Adipose tissue (tissue), 3 donors: ENCODE measurements at regions not wholly inside any gene's neighbourhood (a gene's known extent, or its start where the extent isn't known, plus 50 kb on each side); places are given as distances from the start of the nearest gene placed in this dataset.

ENCODE experiments used
- H3K27ac ChIP-seq: one replicate; pipeline ENCODE4 v1.5.1; 2013; ENCODE audit warnings: low read depth, low read length
- WGBS, 3 donors: extraction: QIAGEN DNeasy Blood & Tissue Kit; methylation state at CpG; one replicate each; pipeline ENCODE4 v1.1.7; 2013; 5-methylcytosine and 5-hydroxymethylcytosine counted together
- donor health status: healthy with polysubstance abuse.
- donor health status: Bipolar disorder and iron deficiency.
- donor health status: healthy.

DNA sequence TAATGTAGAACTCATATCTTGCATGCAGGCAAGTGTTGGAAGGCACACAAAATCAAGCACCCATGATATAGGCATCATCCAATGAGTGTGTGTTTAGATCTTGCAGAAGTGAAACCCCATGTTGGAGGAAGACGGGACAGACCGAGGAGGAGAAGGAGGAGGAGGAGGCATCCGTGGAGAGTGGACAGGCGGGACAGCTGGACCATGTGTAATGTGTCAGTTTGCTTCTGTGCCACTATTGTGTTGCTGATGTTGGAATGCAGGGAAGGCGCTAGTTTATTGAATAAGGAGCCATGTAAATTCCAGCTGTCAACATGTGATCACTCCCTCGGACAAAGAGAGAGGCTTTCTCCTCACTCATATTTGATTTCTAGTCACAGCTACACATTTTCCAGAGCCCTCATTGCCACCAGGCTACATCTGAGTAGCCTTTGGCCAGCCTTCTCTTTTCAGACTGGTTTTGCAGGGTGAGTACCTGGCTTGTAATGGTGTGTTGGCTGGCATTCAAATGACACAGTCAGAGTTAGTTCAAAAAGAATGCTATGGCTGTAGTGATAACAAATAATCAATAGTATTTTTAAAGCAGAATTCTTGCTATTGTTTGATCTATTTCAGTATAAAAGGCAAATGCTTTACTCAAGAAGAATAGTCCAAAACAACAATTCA lies 1037.6 kb upstream of the NR2F2 start:
- no peak overlapping the region for H3K27ac ChIP-seq

GRCh38 chr15:95293456-95294031 lies 1037.0 kb upstream of the NR2F2 start:
- WGBS, 3 donors: 68 to 83% (median 76%) methylated on average over 6 of the region's 6 CpGs
- no peak overlapping the region for H3K27ac ChIP-seq

More for the DNA sequence above, 1037.6 kb upstream of the NR2F2 start:
- WGBS, 3 donors: 49 to 72% (median 71%) methylated on average over 6 of the region's 6 CpGs

GRCh38 chr15:95295363-95295762 lies 1035.1 kb upstream of the NR2F2 start:
- 76 to 78% (median 77%) methylated on average over 9 of the region's 9 CpGs for WGBS, 3 donors
- H3K27ac ChIP-seq: no peak overlapping the region

DNA sequence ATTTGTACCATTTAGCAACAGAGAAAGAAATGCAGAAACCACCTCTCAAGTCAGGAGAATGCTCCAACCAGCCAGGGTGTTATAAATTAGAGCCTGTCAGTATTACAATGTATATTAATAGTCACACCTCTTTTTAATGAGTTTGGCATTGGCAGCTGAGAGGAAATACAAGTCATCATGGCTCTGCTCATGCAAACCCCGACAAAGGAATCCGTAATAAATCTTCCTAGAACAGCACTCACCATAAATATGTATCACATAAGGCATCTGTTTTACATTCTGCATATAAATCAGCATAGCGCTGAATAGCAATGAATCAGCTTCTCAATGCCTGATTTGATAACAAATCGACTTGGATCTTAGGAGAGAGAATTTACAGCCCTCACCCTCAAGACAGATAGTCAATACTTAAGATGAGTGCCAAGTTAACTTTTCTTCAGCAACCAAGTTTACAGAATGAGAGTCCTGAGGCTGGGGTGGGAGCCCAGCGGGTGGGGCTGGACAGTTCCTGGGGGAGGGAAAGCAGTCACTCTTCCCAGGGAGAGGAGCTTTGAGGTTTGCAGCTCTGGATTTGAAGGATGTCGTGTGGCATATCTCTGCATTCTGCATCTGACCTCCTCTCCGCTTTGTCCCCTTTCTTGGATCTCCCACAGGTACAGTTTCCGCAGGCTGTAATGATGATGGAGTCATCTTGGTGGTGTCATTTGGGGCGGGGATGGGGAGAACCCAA lies 1034.4 kb upstream of the NR2F2 start:
- WGBS, 3 donors: 41 to 56% (median 53%) methylated on average over 9 of the region's 9 CpGs
- no peak overlapping the region for H3K27ac ChIP-seq

DNA sequence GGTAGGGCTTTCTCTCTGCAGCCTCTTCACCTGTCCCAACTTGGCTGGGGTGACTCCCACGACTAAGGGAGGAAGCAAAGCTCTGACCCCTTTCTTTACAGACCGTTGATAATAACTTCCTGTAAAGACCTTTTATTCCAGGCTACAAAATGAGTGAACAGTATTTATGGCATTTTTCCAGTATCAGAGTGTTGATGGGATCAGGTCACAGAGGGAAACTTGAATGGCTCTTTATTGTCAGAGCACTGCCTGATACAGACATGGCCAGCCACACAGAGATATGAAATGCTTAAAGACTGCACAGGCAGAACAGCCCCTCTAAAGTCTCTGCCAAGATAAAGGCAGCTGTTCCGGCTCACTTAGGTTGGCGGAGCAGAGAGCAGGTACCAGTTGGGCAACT lies 1033.9 kb upstream of the NR2F2 start:
- WGBS, 3 donors: 32 to 48% (median 33%) methylated on average over 4 of the region's 4 CpGs
- no peak overlapping the region for H3K27ac ChIP-seq

GRCh38 chr15:95298729-95299128 lies 1031.8 kb upstream of the NR2F2 start:
- no peak overlapping the region for H3K27ac ChIP-seq
- WGBS, 3 donors: 59 to 85% (median 64%) methylated on average over 4 of the region's 4 CpGs

- H3K27ac ChIP-seq: no peak overlapping the region
- 58 to 69% (median 66%) methylated on average over 4 of the region's 4 CpGs for WGBS, 3 donors
These were observed 1029.5 kb upstream of the NR2F2 start for GRCh38 chr15:95300958-95301357.

DNA sequence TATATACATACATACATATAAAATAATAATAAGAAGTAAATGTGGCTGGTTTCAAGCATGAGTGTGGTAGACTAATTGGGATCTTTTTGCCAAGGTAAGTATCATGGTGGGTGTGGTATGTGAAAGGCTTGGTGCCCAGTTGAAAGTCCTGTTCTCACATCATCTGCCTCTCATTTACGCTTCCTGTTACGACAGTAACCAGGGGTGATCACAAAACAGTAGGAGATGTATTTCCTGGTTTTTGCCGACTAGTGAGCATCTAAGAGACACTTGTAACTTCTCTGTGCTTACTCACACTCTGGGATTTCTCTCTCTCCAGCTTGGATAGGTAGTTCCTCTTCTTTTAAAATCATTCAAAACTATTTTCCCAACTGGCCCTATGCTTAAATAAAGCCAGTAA lies 1028.3 kb upstream of the NR2F2 start:
- WGBS, 3 donors: 40 to 70% (median 47%) methylated on average over 3 of the region's 3 CpGs
- H3K27ac ChIP-seq: no peak overlapping the region

- no peak overlapping the region for H3K27ac ChIP-seq
- 54 to 67% (median 57%) methylated on average over 6 of the region's 6 CpGs for WGBS, 3 donors
These were observed 1027.7 kb upstream of the NR2F2 start for GRCh38 chr15:95302809-95303208.

- no peak overlapping the region for H3K27ac ChIP-seq
- 61 to 86% (median 75%) methylated on average over 4 of the region's 4 CpGs for WGBS, 3 donors
These were observed 1026.8 kb upstream of the NR2F2 start for GRCh38 chr15:95303713-95304112.

DNA sequence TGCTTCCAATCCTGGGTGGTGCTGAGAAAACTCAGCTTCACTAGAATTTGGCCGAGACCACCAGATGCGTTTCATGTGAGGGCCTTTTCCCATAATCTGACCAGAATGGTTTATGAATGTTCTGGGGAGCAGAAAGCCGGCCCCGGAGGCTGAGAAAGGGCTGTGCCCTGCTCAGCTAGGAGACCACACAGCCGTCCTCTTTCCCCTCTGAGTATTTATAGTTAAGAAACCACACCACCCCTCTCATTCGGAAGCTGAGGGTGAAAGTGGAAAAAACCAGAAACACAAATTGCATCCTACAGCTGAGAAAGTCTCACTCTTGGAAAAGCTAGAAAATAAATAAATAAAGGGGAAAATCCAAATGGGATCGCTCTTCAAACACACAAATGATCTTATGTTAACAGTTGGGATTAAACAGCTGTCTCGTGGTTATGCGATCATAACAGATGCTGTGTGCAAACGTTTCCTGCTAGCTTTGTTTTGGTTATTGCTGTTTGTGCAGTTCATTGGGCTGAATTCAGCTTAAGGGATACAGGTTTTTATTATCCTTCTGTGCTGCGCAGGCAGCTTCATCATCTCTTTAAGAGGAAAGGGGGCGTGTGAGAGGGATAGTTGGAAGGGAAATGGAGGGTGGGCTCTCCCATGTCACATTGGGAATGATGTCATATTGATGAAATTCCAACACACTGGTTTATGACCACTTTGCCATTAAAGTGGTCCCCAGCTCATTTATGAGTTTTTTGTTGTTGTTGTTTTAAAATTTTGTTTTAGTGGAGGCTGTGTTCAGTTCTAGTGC lies 1026.2 kb upstream of the NR2F2 start:
- 20 to 51% (median 22%) methylated on average over 12 of the region's 12 CpGs for WGBS, 3 donors
- no peak overlapping the region for H3K27ac ChIP-seq

DNA sequence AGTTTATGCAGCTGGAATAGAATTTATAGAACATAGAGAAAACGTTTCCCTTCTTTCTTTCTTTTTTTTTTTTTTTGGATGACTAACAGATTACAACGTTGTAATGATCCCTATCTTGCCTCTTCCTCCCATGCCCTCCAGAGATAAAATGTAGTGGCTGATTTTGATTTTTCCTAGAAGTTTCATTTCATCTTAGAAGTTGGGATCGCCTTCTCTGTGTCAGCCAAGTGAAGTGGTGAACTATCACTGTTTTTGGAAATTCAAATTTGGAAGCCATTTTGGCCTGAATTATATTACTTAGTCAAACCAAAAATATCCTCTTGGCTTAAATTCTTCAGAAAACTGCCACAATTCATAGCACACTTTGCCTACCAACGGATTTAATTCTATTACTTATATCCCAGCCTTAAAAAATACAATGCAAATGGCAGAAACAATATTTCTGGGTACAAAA lies 1025.5 kb upstream of the NR2F2 start:
- 33 to 50% (median 35%) methylated on average over 4 of the region's 4 CpGs for WGBS, 3 donors

DNA sequence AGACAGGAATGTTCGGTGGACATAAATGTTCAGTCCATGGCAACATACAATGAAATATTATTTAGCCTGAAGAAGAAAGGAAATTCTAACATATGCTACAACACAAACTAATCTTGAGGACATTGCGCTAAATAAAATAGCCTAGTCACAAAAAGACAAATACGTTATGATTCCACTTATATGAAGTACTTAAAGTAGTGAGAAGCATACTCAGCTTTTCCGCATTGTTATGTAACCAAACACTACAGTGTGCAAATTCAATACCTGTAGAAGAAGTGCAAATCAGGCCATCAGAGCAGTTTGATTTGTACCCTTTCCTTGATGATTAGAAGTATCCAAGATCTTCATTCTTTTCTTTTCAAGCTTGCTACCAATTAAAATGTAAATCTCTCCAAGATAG lies 1023.4 kb upstream of the NR2F2 start:
- WGBS, 3 donors: 94 to 99% (median 96%) methylated on average over 4 of the region's 4 CpGs
- no peak overlapping the region for H3K27ac ChIP-seq

More for the DNA sequence above, 1025.5 kb upstream of the NR2F2 start:
- no peak overlapping the region for H3K27ac ChIP-seq

GRCh38 chr15:95319242-95319641 lies 1011.3 kb upstream of the NR2F2 start:
- H3K27ac ChIP-seq: no peak overlapping the region
- WGBS, 3 donors: 43 to 91% (median 89%) methylated on average over 4 of the region's 4 CpGs

DNA sequence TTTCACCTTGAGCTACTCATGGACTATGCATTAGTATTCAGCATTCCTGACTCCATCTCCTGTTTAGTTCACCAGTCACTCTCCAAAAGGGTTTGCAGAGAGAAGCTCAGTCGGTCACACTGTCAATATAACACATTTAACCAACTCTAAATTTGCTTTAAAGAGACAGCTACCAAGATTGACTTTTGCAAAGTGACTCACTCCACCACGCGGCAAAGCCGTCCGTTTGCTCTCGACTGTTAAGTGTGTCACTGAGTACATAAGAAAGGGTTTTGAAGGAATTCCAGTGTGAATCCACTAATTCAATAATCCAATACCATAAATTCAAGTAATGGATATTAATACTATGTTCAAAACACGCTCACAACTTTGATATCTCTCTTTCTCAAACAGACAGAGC lies 1006.7 kb upstream of the NR2F2 start:
- 33 to 82% (median 82%) methylated on average over 7 of the region's 7 CpGs for WGBS, 3 donors
- H3K27ac ChIP-seq: no peak overlapping the region

GRCh38 chr15:95324656-95325055 lies 1005.8 kb upstream of the NR2F2 start:
- WGBS, 3 donors: 65 to 79% (median 78%) methylated on average over 7 of the region's 7 CpGs
- H3K27ac ChIP-seq: no peak overlapping the region

- 41 to 55% (median 52%) methylated on average over 7 of the region's 7 CpGs for WGBS, 3 donors
- no peak overlapping the region for H3K27ac ChIP-seq
These were observed 1004.6 kb upstream of the NR2F2 start for GRCh38 chr15:95325763-95326404.

DNA sequence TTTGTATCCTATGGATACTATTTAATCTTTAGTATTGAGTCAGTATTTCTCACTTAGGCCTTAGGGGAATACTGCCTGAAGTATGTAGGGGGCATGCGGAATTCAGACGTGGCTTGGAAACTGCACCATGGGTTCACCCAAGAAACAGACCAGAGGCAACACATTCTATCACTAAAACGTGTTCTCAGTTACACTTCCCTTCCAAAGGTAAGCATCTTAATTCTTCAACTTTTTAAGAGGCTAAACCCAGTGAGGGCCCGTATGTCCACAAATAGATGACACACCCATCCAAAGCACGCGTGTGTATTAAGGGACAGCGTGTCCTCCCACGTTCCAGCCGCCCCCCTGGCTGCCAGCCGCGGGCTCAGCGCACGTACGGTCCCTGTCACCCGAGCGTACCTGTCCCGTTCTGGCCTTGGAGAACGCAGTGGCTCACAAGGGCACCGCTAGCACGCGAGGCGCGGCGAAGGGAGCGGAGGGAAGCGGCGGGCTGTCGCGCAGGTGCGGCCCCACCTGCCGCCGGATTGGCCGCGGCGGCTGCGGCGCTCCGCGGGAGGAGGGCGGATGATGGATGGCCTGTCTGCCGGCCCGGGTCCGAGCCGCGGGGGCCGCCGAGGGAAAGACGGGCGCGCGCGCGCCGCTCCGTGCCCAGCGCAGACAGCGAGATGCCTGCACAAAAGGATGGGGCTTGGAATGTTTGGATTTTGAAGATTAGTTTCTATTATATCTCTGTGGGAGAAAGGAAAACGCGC lies 1003.9 kb upstream of the NR2F2 start:
- WGBS, 3 donors: 4 to 10% (median 6%) methylated on average over 58 to 59 of the region's 59 CpGs
- peak overlapping the region; percentile 48 for H3K27ac ChIP-seq
